PC-3 (cell line): ENCODE measurements at regions not wholly inside any gene's neighbourhood (a gene's known extent, or its start where the extent isn't known, plus 50 kb on each side); places are given as distances from the start of the nearest gene placed in this dataset.

Experiments used
- CTCF ChIP-seq: fragments of 300-600 bp; sonication (generic); conservative IDR thresholded peaks from 2 replicates; pipeline ENCODE4 v1.5.1; 2017; ENCODE audit warnings: antibody characterized with exemption, low read depth, mild to moderate bottlenecking, low read length
- EZH2 ChIP-seq: fragments of 300-600 bp; sonication (generic); IDR thresholded peaks from one replicate; pipeline ENCODE4 v1.6.1; 2017; ENCODE audit warnings: antibody characterized with exemption, mild to moderate bottlenecking, low read length; ENCODE audit not compliant: unreplicated experiment
- EZH2phosphoT487 ChIP-seq: fragments of 300-600 bp; sonication (generic); IDR thresholded peaks from 2 replicates; pipeline ENCODE4 v1.6.1; 2018; ENCODE audit warnings: mild to moderate bottlenecking, antibody characterized with exemption, low read length, borderline replicate concordance

- TF ChIP-seq CTCF (no peak), EZH2 (no peak), EZH2phosphoT487 (no peak)
Measured at GRCh38 chr4:43343298-43343697, 450.8 kb downstream of the GRXCR1 start.
